CD4-positive, alpha-beta T cell treated with Interleukin-15 for 1 hour (primary cell): ENCODE measurements at regions not wholly inside any gene's neighbourhood (a gene's known extent, or its start where the extent isn't known, plus 50 kb on each side); places are given as distances from the start of the nearest gene placed in this dataset.

Experiments
- DNase-seq: peaks from one replicate; pipeline ENCODE4 v3.0.0-alpha.2; 2020

DNA sequence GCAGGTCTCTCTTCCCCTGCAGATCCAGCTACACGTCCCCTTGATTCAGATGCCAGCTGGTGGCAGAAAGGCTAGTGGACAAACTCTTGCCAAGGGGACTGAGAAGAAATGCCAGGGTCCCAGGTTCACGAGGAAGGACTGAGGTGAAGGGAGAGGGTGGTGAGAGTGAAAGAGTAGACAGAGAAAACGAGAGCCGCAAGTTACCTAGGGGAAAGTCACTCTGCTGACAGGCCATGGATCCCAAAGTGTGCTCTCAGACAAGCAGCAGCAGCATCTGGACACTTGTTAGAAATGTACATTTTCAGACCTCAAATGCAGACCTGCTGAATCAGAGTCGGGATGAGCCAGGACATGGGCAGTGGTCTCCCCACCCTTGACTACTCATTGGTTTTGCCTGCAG is 192.3 kb downstream of the FGFR2 start:
- DNase-seq, result no peak

DNA sequence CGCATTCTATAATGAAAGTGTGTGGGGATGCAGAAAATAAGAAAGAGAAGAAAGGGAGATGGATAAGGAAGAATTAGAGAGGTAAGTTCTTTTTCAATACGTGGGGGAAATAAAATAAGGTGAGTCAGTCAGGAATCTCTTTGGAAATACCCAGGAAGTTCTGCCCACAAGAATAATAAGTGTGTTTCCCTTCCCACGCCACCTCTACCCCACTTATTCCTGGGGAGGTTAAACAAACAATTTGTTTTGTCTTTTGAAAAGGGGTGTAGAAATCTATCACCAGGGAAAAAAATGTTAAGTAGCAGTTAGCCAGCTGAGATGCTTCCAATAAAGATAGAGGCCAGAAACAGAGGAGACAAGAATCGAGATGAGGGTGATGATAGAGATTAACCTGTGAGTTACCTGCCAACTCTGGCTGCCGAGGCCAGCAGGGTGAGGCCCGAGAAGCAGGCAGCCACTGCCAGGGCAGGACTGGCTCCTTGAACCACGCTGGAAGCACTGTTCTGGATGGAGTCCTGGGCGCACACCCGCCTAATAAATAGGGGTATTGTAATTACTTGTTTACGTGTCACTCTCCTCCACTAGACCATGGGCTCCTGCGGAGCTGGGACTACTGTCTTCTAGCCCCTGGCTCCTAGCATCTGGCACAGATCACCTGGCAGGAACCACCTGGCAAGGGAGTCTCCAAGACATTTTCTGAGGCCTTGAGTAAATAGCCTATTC is 191.3 kb downstream of the FGFR2 start:
- no peak for DNase-seq

DNA sequence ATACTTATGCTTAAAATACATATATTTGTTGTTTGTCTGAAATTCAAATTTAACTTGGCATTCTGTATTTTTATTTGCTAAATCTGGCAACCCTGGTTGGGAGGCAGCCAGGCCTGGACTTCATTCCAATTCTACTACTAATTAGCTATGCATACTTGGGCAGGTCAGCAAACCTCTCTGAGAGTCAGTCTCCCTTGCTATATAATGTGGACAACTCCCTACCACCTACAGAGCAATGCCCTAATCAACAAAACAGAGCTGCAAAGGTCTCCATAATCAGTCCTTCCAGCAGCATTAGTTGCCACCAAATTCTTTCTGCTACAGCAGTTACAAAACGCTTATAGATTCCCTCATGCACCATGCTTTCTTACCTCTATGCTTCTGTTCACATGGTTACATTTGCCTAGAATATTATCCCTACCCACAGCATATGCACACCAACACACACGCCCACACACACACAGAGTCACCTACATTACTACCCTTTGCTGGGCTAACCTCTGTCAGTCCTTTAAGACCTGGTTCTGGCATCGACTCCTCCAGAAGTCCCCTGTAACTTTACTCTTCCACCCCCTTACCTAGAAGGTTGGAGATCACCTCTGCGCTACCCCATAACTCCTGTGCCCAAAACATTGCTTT is 188.7 kb downstream of the FGFR2 start:
- no peak for DNase-seq

DNA sequence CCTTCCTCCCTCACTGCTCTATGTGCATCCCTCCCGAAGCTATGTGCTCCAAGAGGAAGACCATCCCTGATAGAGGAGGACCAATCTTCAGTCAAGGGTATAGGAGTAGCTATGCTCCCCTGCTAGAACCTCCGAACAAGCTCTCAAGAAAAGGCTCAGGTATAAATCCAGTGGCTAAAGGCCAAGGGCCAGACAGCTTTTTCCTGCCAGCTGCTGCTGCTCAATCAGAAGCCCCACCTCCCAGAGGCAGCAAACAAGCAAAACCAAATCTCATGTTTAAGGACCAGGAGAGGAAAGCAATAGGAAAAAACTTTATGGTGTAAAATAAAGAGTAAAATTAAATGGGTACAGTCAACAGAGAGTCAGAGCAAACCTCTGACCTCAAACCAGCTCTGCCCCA is 187.2 kb downstream of the FGFR2 start:
- no peak for DNase-seq

DNA sequence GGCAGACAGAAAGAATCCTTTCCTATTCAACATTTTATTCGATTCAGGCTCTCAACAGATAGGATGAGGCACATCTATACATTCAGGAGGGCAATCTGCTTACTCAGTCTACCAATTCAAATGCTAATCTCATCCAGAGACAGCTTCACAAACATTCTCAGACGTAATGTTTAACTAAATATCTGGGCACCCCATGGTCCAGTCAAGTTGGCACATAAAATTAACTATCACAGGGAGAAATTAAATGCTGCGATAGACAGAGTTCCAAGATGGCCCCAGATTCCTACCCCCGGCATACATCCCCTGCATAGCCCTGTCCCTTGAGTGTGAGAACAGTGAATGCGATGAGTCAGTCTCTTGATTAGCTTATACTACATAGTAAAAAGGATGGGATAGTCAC is 184.3 kb downstream of the FGFR2 start:
- no peak for DNase-seq

DNA sequence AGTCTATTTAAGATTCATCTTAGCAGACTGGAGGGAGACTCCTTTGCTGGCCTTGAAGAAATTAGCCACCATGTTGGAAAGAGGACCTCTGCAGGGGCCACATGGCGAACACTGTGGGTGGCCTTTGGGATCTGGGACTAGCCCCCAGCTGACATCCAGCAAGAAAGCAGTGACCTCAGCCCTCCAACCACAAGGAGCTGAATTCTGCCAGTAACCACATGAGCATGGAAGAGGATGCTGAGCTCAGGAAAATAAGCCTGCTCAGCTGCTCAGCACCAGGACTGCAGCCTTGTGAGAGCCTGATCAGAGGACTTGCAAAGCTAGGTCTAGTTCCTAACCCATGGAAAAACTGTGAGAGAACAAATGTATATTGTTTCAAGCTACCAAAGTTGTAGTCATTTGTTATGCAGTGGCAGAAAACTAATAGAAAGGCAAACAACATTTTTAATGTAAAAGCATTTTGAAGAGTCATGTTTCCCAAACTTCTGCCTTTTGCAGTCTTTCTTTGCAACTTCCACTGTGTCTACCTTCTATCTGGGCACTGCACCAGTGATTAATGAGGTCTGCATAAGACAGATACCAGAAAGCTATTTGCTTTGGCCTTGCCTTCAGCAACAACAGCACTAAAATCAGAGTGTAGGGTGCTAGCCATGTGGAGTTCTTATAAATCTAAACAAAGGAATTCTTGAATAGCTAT is 183.7 kb downstream of the FGFR2 start:
- DNase-seq, result no peak

DNA sequence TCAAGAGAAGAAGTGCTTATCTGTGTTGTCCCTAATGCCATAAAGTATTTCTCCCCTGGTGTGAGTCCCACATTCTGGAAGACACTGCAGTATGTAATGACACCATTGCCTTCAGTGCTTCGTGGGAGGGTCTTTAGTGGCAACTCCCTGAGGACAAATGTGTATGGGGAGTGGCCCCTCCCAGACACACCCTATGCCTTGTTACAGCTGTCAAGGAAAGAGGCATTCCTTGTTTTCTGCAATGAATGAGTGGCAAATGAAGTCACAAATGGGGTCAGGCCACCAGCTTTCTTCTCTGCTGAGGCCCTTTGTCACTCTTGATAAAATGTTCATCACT is 183.2 kb downstream of the FGFR2 start:
- no peak for DNase-seq

DNA sequence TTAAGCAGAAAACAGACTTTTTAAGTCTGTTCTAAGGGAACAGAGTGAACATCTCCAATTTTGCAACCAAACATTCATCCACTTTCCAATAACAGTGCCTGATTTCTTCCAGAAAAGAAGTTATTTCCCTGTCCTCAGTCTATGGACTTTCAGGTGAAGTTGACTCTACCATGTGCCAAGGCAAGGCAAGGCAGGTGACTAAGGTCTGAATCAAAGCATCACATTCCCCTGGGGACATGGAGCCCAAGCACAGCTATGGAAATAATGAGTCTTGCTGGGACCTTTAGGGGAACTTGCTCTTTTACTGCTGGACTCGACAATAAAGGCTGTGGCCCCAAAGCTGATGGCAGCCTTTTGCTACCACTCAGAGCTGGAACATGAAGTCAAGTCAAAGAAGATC is 182.2 kb downstream of the FGFR2 start:
- DNase-seq, result no peak

DNA sequence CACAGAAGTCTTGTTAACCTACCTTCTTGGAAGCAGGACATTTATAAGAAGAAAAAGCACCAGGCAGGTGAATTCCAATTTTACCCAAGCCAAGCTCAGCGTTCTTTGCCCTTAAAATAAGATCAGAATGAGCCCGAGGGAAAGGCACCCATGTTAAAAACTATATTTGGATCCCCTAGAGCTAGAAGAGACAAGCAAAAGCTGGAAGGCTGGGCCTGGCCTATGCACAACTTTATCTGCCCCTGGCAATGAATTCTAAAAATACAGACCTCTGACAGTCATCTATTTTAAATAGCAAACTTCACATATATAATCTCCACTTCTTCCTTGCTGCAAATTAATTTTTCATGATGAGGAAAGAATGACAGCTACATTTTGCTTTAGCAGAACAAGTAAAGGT is 180.9 kb downstream of the FGFR2 start:
- DNase-seq, result no peak

DNA sequence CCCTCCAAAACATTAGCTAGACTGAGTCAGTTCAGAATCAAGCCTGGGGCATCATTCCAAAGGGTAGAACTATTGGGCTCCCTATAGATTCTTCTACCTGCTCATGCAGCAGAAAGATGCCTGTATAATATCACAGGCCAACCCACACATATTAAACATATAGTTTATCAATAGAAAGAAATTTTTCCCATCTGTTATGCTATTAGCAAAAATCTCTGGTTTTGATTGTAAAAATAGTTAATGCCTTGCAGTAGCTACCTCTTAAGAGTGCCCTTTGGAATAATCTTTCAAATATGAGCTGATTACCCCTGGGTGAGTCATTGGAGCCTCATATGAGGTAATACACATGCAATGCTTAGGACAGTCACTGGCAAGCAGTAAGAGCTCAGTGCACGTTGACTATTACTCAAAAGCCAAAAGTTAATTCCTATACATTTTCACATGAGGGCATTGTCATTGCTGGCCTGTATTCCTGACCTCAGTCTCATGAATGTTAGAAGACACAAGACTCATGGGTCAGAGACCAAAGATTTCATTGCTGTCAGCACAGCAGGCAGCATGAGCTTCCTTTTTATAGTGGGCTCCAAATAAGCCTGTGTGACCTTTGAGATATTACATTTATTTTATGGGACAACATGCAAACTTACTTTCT is 180.0 kb downstream of the FGFR2 start:
- DNase-seq, result no peak

DNA sequence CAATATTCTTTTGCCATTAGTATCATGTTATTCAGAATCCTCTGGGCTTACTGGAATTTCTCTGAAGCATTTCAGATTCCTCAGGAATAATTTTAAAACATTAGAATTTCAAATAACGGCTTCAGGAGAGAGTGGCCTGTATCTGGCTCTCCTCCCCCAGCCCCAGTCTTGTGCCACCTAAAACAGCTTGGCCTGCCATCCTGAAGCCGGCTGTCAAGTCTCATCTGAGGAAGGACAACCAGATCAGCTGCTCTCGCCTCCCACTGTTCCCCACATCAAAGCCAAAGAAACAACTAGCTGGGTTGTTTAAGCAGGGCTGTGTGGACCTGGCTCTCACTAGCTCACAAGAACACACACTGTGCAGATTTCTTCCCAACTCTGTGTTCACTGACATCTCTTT is 178.2 kb downstream of the FGFR2 start:
- no peak for DNase-seq

DNA sequence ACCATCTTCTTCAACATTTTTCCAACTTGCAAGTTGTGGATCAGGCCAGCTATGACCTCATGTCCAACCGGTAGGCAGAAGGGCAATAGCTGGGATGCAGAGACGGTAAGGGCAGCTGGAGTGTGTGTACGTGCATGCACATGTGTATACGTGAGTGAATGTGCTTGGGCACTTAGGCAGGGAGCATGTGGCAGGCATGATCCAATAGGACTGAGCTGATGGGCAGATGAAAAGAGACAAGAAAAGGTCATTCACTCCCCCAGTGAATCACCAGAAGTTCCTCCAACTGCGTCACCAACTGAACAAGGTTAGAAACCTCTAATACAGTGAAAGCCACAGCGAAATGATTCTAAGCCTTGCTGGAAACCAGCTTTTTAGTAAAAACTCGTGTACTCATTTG is 176.1 kb downstream of the FGFR2 start:
- DNase-seq, result no peak

DNA sequence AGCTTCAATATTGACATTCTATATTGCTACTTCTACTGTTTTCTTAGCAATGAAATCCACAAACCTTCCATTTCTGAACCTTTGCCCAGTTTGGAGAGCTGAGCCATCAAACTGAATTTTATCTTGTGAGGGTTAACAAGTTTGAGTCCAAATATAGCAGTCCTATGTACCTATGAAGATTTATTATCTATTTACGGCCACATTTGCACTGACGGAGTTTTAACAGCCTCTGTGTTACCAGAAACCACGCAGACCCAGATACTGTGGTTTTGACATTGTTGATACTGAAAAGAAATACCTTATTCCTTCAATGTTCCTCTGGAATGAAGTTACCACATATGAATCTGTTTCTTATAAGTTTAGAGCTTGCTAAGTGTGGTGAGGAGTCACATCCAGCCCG is 172.6 kb downstream of the FGFR2 start:
- no peak for DNase-seq

DNA sequence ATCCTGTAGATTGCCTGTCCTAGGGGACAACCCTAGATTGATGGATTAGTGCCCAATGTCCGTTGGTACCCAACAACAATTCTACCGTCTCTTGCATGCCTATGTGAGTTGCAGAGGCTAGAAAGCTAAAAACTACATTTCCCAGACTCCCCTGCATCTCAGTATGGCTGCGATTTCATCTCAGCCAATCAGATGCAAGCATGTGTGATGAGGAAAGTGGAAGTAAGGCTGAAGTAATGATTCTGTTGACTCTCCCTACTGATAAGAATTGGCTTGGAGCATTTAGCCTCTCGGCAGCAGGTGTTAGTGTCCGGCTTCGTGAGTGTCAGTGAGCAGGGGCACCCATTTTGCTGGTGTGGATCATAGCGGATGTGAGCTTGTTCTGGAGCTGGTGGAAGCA is 171.9 kb downstream of the FGFR2 start:
- no peak for DNase-seq
